SK-N-SH treated with all-trans-retinoic acid at 6 μM for 48 hours (cell line): ENCODE measurements at regions not wholly inside any gene's neighbourhood (a gene's known extent, or its start where the extent isn't known, plus 50 kb on each side); places are given as distances from the start of the nearest gene placed in this dataset.
A peak's percentile ranks its signal among the peaks of the same experiment; 100 is the strongest.

Source experiments
- ATAC-seq: fragments of 200-7000 bp; cut with Tn5 transposase; 3 replicates; pipeline ENCODE4 v1.9.1; 2020; ENCODE audit warnings: mild to moderate bottlenecking, moderate library complexity
- ARNTL ChIP-seq: fragments of 450-650 bp; formaldehyde crosslinking; IDR thresholded peaks from 2 replicates; pipeline ENCODE4 v1.5.0; 2020; ENCODE audit warnings: low read depth, mild to moderate bottlenecking, moderate library complexity, borderline replicate concordance
- BACH2 ChIP-seq: fragments of 250-450 bp; sonication (Bioruptor Pico); IDR thresholded peaks from 2 replicates; pipeline ENCODE4 v1.9.0; 2021; ENCODE audit warnings: mild to moderate bottlenecking, borderline replicate concordance
- CSDC2 ChIP-seq: fragments of 250-450 bp; sonication (Bioruptor Pico); IDR thresholded peaks from 2 replicates; pipeline ENCODE4 v1.5.0; 2020; ENCODE audit warnings: mild to moderate bottlenecking, moderate library complexity
- CSRNP3 ChIP-seq: fragments of 250-450 bp; sonication (Bioruptor Pico); IDR thresholded peaks from 2 replicates; pipeline ENCODE4 v1.5.1; 2021; ENCODE audit warnings: mild to moderate bottlenecking, moderate library complexity
- ESRRG ChIP-seq: fragments of 250-450 bp; sonication (Bioruptor Pico); IDR thresholded peaks from 2 replicates; pipeline ENCODE4 v1.6.1; 2021; ENCODE audit warnings: mild to moderate bottlenecking
- GLIS3 ChIP-seq: fragments of 250-450 bp; sonication (Bioruptor Pico); IDR thresholded peaks from 2 replicates; pipeline ENCODE4 v1.5.0; 2020; ENCODE audit warnings: mild to moderate bottlenecking, moderate library complexity
- ISL1 ChIP-seq: fragments of 250-450 bp; sonication (Bioruptor Pico); IDR thresholded peaks from 2 replicates; pipeline ENCODE4 v2.1.2; 2022; ENCODE audit warnings: mild to moderate bottlenecking, moderate library complexity
- OSR1 ChIP-seq: fragments of 250-450 bp; sonication (Bioruptor Pico); IDR thresholded peaks from 2 replicates; pipeline ENCODE4 v1.8.0; 2022; ENCODE audit warnings: moderate library complexity, mild to moderate bottlenecking, inconsistent platforms
- PATZ1 ChIP-seq: fragments of 250-450 bp; sonication (Bioruptor Pico); IDR thresholded peaks from 2 replicates; pipeline ENCODE4 v1.8.0; 2020; ENCODE audit warnings: mild to moderate bottlenecking, moderate library complexity, borderline replicate concordance
- POU6F1 ChIP-seq: fragments of 250-450 bp; sonication (Bioruptor Pico); IDR thresholded peaks from 2 replicates; pipeline ENCODE4 v1.8.0; 2021; ENCODE audit warnings: low read depth, mild to moderate bottlenecking, moderate library complexity, borderline replicate concordance
- PPARA ChIP-seq: fragments of 250-450 bp; sonication (Bioruptor Pico); IDR thresholded peaks from 2 replicates; pipeline ENCODE4 v1.5.0; 2020; ENCODE audit warnings: mild to moderate bottlenecking, borderline replicate concordance
- RARB ChIP-seq: fragments of 250-450 bp; sonication (Bioruptor Pico); IDR thresholded peaks from 2 replicates; pipeline ENCODE4 v1.8.0; 2021; ENCODE audit warnings: mild to moderate bottlenecking, moderate library complexity
- SNAI2 ChIP-seq: fragments of 250-450 bp; sonication (Bioruptor Pico); IDR thresholded peaks from 2 replicates; pipeline ENCODE4 v1.5.0; 2020; ENCODE audit warnings: mild to moderate bottlenecking, moderate library complexity
- TOX ChIP-seq: fragments of 250-450 bp; sonication (Bioruptor Pico); IDR thresholded peaks from 2 replicates; pipeline ENCODE4 v1.8.0; 2021; ENCODE audit warnings: mild to moderate bottlenecking, moderate library complexity, borderline replicate concordance
- TSHZ2 ChIP-seq: fragments of 250-450 bp; sonication (Bioruptor Pico); IDR thresholded peaks from 2 replicates; pipeline ENCODE4 v1.5.0; 2020; ENCODE audit warnings: mild to moderate bottlenecking, moderate library complexity
- ZC3H10 ChIP-seq: fragments of 250-450 bp; sonication (Bioruptor Pico); IDR thresholded peaks from 2 replicates; pipeline ENCODE4 v1.5.1; 2021; ENCODE audit warnings: mild to moderate bottlenecking, moderate library complexity
- ZFP3 ChIP-seq: fragments of 250-450 bp; sonication (Bioruptor Pico); IDR thresholded peaks from 2 replicates; pipeline ENCODE4 v1.5.0; 2020; ENCODE audit warnings: mild to moderate bottlenecking, moderate library complexity
- ZFP30 ChIP-seq: fragments of 450-650 bp; formaldehyde crosslinking; IDR thresholded peaks from 2 replicates; pipeline ENCODE4 v1.5.0; 2022; ENCODE audit warnings: mild to moderate bottlenecking, moderate library complexity
- ZNF565 ChIP-seq: fragments of 450-650 bp; formaldehyde crosslinking; conservative IDR thresholded peaks from 2 replicates; pipeline ENCODE4 v1.5.0; 2020; ENCODE audit warnings: low read depth, mild to moderate bottlenecking, moderate library complexity
- ZNF70 ChIP-seq: fragments of 450-650 bp; formaldehyde crosslinking; IDR thresholded peaks from 2 replicates; pipeline ENCODE4 v1.5.0; 2020; ENCODE audit warnings: mild to moderate bottlenecking, moderate library complexity
- ZNF8 ChIP-seq: fragments of 450-650 bp; formaldehyde crosslinking; IDR thresholded peaks from 2 replicates; pipeline ENCODE4 v1.5.0; 2020; ENCODE audit warnings: mild to moderate bottlenecking, moderate library complexity

GRCh38 chr13:72651144-72651543 is 76.3 kb downstream of the MZT1 start:
- ATAC-seq: peak; percentile 44; the same call in 1 of the 3 replicates
- no peak for TF ChIP-seq TOX (CRISPR knock-in tag)
- TF ChIP-seq ZFP3 (CRISPR knock-in tag): no peak
- no peak for TF ChIP-seq ZNF70
- no peak for TF ChIP-seq ARNTL
- no peak for TF ChIP-seq TSHZ2 (CRISPR knock-in tag)
- TF ChIP-seq, all 23 proteins: peak for 0

GRCh38 chr13:72650051-72650700 is 77.3 kb downstream of the MZT1 start:
- TF ChIP-seq PPARA (CRISPR knock-in tag) (no peak), ESRRG (CRISPR knock-in tag) (no peak), ARNTL (no peak), ZC3H10 (CRISPR knock-in tag) (no peak), POU6F1 (CRISPR knock-in tag) (no peak), TOX (CRISPR knock-in tag) (no peak), OSR1 (no peak), TSHZ2 (CRISPR knock-in tag) (no peak), ZNF565 (CRISPR knock-in tag) (no peak), GLIS3 (CRISPR knock-in tag) (no peak), ZNF70 (no peak), ZNF8 (no peak), PATZ1 (no peak)
- no peak for ATAC-seq

- TF ChIP-seq SNAI2 (CRISPR knock-in tag) (no peak), CSRNP3 (CRISPR knock-in tag) (no peak), ZNF70 (no peak), ISL1 (no peak), ZFP30 (CRISPR knock-in tag) (no peak), PATZ1 (no peak), ZNF8 (no peak), GLIS3 (CRISPR knock-in tag) (no peak), RARB (CRISPR knock-in tag) (no peak), ZFP3 (CRISPR knock-in tag) (no peak), TSHZ2 (CRISPR knock-in tag) (no peak), ZNF565 (CRISPR knock-in tag) (no peak), ZC3H10 (CRISPR knock-in tag) (no peak), BACH2 (CRISPR knock-in tag) (no peak), CSDC2 (no peak)
- ATAC-seq: no peak
Measured at GRCh38 chr13:72648513-72649065, 78.8 kb downstream of the MZT1 start.
